H1 (cell line): ENCODE measurements at regions not wholly inside any gene's neighbourhood (a gene's known extent, or its start where the extent isn't known, plus 50 kb on each side); places are given as distances from the start of the nearest gene placed in this dataset.

ENCODE experiments used
- RAD21 ChIP-seq, 2 experiments: IDR thresholded peaks in 1 of 2; conservative IDR thresholded peaks in 1 of 2; 2 replicates each; pipeline ENCODE4 v1.6.1; 2011; ENCODE audit warnings: low read depth in 2 of 2, low read length in 2 of 2, improper control_type of control experiment in 1 of 2, inconsistent platforms in 1 of 2, mild to moderate bottlenecking in 1 of 2, moderate library complexity in 1 of 2
- SP2 ChIP-seq: IDR thresholded peaks from 2 replicates; pipeline ENCODE4 v1.6.1; 2012; ENCODE audit warnings: mild to moderate bottlenecking, low read length, inconsistent platforms
- TBP ChIP-seq: IDR thresholded peaks from 2 replicates; pipeline ENCODE4 v1.6.1; 2011; ENCODE audit warnings: low read depth, low read length, improper control_type of control experiment
- TF ChIP-seq, protein P1 (sequence below), 3 experiments: IDR thresholded peaks; 1 replicate in 2 of 3; 2 replicates in 1 of 3; pipeline versions ENCODE4 v1.5.1 to v1.6.1; 2011; ENCODE audit warnings: low read length in 3 of 3, mild to moderate bottlenecking in 3 of 3, inconsistent platforms in 2 of 3, low read depth in 1 of 3, moderate library complexity in 1 of 3; ENCODE audit not compliant: insufficient read depth in 1 of 3; ENCODE audit errors: control extremely low read depth in 1 of 3

DNA sequence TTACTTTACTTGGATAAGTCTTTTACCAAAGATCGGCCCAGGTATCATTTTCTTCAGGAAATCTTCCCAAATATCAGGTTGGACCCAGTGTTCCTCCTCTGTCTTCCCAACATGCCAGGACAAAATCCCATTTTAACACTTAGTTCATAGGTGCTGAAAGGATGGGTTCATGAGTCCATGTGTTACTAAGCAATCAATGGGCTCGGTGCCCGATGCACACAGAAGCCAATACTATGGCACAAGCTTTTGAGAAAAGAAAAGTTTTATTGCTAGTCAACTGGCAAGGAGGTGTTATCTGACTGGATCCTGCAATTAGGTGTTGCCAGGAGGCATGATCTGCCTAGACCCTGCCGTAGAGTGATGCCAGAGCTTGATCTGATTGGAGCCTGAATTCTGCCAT lies 133.3 kb upstream of the SLC44A3 start (continued):
- TF ChIP-seq TBP = no peak
- TF ChIP-seq, protein P1, sequence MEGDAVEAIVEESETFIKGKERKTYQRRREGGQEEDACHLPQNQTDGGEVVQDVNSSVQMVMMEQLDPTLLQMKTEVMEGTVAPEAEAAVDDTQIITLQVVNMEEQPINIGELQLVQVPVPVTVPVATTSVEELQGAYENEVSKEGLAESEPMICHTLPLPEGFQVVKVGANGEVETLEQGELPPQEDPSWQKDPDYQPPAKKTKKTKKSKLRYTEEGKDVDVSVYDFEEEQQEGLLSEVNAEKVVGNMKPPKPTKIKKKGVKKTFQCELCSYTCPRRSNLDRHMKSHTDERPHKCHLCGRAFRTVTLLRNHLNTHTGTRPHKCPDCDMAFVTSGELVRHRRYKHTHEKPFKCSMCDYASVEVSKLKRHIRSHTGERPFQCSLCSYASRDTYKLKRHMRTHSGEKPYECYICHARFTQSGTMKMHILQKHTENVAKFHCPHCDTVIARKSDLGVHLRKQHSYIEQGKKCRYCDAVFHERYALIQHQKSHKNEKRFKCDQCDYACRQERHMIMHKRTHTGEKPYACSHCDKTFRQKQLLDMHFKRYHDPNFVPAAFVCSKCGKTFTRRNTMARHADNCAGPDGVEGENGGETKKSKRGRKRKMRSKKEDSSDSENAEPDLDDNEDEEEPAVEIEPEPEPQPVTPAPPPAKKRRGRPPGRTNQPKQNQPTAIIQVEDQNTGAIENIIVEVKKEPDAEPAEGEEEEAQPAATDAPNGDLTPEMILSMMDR (IDR thresholded peaks at IDR 0.05; ENCODE audit: control extremely low read depth in 1 of 3, insufficient read depth in 1 of 3, low read depth in 1 of 3, low read length in 3 of 3) = no peak
- no peak for TF ChIP-seq SP2
- TF ChIP-seq RAD21 (IDR thresholded peaks at IDR 0.05 in 1 of 2, conservative IDR thresholded peaks at IDR 0.05 in 1 of 2; ENCODE audit: low read depth in 2 of 2, low read length in 2 of 2) = no peak
